ENCODE measurements at regions not wholly inside any gene's neighbourhood (a gene's known extent, or its start where the extent isn't known, plus 50 kb on each side); places are given as distances from the start of the nearest gene placed in this dataset.

GRCh38 chr4:85268961-85269360 lies 206.0 kb upstream of the ARHGAP24 start:
- ATAC-seq = no peak

- no peak for ATAC-seq
These were observed 200.0 kb upstream of the ARHGAP24 start for GRCh38 chr4:85274955-85275354.

- no peak for ATAC-seq
These were observed 194.0 kb upstream of the ARHGAP24 start for GRCh38 chr4:85280963-85281362.

GRCh38 chr4:85291226-85291625 lies 183.7 kb upstream of the ARHGAP24 start:
- no peak for ATAC-seq

- no peak for ATAC-seq
These were observed 176.9 kb upstream of the ARHGAP24 start for GRCh38 chr4:85298037-85298436.

GRCh38 chr4:85302193-85302736 lies 172.7 kb upstream of the ARHGAP24 start:
- ATAC-seq = no peak

DNA sequence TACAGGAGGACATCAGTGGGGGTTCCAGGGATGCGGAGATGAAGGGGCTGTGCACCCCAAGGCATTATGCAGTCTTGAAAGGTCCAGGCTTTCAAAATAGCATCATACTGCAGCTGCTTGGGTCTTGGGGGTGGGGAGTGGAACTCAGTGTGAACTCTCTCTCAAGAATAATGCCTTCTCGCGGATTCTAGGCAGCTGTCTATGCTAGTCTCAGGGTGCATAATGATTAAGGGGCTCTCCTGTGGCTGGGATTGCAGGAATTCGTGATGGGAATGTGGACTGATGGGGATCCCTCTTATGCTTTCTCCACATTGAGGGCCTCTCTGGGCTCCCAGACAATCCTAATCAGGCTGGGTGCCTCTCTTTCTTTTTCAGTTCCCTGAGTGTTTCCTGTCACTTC lies 172.2 kb upstream of the ARHGAP24 start:
- ATAC-seq = no peak

DNA sequence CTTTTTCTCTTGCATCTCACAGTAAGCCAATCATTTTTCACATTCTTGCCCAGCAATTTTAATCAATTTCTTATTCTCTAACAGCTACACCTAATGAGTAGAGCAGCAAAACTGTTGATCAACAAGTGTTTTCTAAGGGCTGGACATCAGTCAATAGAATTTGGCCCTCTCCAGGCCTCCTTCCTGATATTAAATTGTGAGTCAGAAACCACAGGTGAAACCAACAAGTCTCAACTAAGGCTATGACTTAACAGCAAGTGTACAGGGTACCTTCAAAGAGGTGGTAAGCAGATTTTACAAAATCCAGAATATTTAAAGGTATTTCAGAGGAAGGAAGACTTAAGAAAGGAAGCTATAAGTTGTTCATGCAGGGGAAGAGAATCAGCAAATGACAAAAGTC lies 156.5 kb upstream of the ARHGAP24 start:
- no peak for ATAC-seq

DNA sequence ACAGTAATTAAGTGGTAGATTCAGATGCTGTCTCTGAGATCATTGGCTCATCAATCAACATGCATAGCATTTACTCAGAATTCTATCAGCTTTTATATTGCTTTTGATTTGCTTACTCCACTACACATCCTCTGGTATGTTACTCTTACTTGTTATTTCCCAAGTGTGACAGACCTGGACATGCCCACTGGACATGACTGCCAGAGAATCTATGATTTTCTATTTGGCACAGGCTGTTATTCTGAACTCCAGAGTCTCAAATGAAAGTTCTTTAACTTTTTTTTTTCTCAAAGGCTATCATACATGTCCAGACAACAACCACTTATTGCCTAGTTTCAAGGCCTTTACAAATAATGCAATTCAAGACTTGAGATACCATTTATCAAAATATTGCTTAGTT lies 116.1 kb upstream of the ARHGAP24 start:
- ATAC-seq = no peak

GRCh38 chr4:85362550-85362949 lies 112.4 kb upstream of the ARHGAP24 start:
- ATAC-seq = no peak

DNA sequence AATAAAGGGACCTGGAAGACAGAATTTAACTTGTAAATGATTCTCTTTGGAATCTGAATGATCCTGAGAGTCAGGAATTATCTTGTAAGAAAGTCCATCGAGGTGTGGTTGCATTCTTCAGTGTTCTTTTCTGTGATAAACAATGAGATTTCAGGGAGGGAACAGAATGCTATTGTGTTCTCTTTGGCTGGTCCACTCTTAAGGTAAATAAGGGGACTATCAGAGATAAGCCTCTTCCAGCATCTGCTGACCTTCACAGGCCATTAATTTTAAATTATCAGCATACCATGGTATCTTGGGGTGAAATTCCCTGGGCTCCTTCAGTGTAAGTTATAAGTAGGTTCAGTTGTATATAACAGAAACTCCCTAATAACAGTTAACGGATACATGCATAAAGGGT lies 107.1 kb upstream of the ARHGAP24 start:
- no peak for ATAC-seq

- no peak for ATAC-seq
These were observed 106.7 kb upstream of the ARHGAP24 start for GRCh38 chr4:85368240-85368639.

GRCh38 chr4:85368932-85369331 lies 106.0 kb upstream of the ARHGAP24 start:
- ATAC-seq = no peak

GRCh38 chr4:85369703-85370380 lies 105.1 kb upstream of the ARHGAP24 start:
- ATAC-seq = no peak

DNA sequence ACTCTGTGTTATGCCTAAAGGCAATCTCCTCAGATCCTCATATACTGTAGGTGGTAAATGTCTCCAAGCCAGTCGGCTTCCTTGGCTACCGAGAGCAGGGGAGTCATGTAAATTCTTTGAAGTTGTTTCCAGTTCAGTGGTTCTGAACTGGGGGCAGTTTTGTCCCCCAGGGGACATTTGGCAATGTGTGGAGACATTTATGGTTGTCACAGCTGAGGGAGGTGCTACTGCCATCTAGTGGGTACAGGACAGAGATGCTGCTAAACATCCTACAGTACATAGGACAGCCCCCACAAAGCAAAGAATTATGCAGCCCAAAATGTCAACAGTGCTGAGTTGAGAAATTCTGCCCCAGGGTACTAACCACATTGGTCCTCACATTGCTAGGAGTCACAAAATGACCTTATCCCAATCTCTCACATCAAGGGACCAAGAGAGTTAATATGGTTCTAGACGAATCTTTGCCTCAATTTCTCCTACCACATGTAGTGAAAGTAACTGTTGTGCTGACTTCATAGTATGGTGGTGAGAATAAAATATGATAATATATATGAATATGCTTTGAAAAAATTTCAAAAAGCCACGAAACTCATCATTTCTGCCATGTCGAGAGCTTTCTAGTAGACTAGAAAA lies 104.4 kb upstream of the ARHGAP24 start:
- ATAC-seq = peak; percentile 52

GRCh38 chr4:85372966-85373365 lies 102.0 kb upstream of the ARHGAP24 start:
- ATAC-seq = no peak

GRCh38 chr4:85376285-85376684 lies 98.7 kb upstream of the ARHGAP24 start:
- no peak for ATAC-seq

DNA sequence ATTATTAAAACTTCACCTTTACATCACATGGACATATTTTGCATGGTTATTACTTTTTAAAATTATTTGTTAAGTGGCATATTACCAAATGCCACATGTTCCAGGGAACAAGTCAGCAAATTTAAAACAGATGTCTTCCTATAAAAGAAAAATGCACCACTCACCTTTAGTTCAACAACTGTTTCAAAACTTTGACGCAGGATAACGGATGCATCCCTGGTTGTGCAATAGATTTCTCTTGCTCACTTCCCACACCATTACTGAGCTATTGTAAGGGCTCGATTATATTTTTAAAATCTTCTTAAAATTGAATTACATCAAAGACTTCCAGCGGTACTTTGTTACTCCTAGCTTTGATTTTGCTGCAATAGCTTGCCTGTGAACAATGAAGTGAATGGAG lies 93.0 kb upstream of the ARHGAP24 start:
- ATAC-seq = no peak

- no peak for ATAC-seq
These were observed 83.9 kb upstream of the ARHGAP24 start for GRCh38 chr4:85391071-85391470.

- ATAC-seq = no peak
These were observed 83.2 kb upstream of the ARHGAP24 start for GRCh38 chr4:85391589-85392410.

DNA sequence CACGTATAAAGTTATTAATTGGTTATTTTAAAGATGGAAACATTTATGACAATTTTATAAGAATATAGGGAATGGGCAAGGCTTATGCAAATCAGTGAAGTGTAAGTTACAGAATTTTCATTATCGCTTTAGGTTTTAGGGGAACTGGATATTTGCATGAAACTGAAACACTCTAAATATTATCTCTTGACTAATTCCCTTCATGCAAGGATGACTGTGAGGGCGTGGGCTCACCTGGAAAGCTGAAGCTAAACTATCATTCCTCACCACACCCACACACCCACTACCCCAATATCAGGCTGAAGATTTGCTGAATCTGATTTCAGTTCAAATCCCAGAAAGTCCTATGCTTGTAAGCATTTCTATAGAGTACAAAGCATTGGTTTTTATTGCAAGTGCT lies 81.7 kb upstream of the ARHGAP24 start:
- ATAC-seq = no peak

DNA sequence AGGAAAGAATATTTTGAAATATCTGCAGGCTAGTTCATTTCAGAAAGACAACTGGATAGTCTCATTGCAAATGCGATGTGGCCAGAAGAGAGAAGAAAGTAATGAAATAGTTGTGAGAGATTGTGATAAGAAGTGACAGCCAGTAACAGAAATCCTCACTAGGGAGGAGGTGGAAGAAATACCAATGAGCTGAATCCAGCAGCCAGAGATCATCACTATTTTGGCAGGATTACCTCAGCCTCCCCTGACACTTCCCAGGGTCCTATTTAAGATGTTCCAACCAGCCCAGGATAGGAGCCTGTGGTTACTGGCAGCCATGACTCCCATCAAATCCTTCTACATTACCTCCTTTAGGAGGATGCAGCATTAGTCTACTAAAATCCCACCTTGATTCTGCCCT lies 76.7 kb upstream of the ARHGAP24 start:
- no peak for ATAC-seq

GRCh38 chr4:85399270-85399669 lies 75.7 kb upstream of the ARHGAP24 start:
- ATAC-seq = no peak

GRCh38 chr4:85402371-85402770 lies 72.6 kb upstream of the ARHGAP24 start:
- peak; percentile 44 for ATAC-seq

Data from esophagus mucosa (tissue), 1 donor.